Loucy (cell line): ENCODE measurements at regions not wholly inside any gene's neighbourhood (a gene's known extent, or its start where the extent isn't known, plus 50 kb on each side); places are given as distances from the start of the nearest gene placed in this dataset.

Experiments used
- CTCF ChIP-seq: fragments of 200-600 bp; sonication (generic); conservative IDR thresholded peaks from 2 replicates; pipeline ENCODE4 v1.5.1; 2014; ENCODE audit warnings: mild to moderate bottlenecking, antibody characterized with exemption, low read length
- EZH2phosphoT487 ChIP-seq: fragments of 200-600 bp; IDR thresholded peaks from 2 replicates; pipeline ENCODE4 v1.6.1; 2018; ENCODE audit warnings: antibody characterized with exemption, mild to moderate bottlenecking, moderate library complexity, borderline replicate concordance

DNA sequence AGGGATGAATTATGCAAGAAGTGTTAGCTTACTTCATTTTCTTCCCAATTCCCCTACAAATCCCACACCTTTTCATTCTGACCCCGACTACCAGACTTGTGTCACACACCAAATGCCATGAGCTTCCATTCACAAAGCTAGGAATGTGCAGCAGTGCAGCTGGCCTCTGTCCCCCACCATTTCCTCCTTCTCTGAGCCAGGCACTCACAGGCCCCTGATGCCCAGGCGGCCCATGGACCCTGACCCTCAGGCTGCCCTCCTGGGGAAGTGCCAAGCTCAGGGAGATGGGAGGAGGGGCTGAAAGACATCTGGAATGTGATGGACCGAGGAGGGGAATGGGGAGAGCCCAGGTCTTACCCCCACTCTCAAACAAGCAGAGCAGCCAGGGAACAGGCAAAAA, 67.0 kb upstream of the BCOR start:
- TF ChIP-seq CTCF: no peak
- TF ChIP-seq EZH2phosphoT487: no peak
